ENCODE measurements at regions not wholly inside any gene's neighbourhood (a gene's known extent, or its start where the extent isn't known, plus 50 kb on each side); places are given as distances from the start of the nearest gene placed in this dataset.
"Not testable (repeated sequence)": the region's sequence is repeated elsewhere in the genome, so short reads cannot be mapped to it uniquely, and the experiment has no call there.

GRCh38 chr17:22044706-22045246 is 352.5 kb downstream of the KCNJ18 start:
- DNase-seq, result not testable (repeated sequence)

GRCh38 chr17:22047521-22047920 is 355.2 kb downstream of the KCNJ18 start:
- not testable (repeated sequence) for DNase-seq

- not testable (repeated sequence) for DNase-seq
Measured at GRCh38 chr17:22048226-22048625, 355.9 kb downstream of the KCNJ18 start.

GRCh38 chr17:22050766-22051165 is 358.4 kb downstream of the KCNJ18 start:
- DNase-seq, result not testable (repeated sequence)

GRCh38 chr17:22052715-22053114 is 360.4 kb downstream of the KCNJ18 start:
- not testable (repeated sequence) for DNase-seq

GRCh38 chr17:22056566-22056965 is 364.2 kb downstream of the KCNJ18 start:
- DNase-seq, result not testable (repeated sequence)

- not testable (repeated sequence) for DNase-seq
Measured at GRCh38 chr17:22075918-22076317, 383.6 kb downstream of the KCNJ18 start.

GRCh38 chr17:22088589-22088988 is 396.3 kb downstream of the KCNJ18 start:
- not testable (repeated sequence) for DNase-seq

- DNase-seq, result no peak
Measured at GRCh38 chr17:22090263-22090935, 398.1 kb downstream of the KCNJ18 start.

- not testable (repeated sequence) for DNase-seq
Measured at GRCh38 chr17:22091041-22091679, 398.8 kb downstream of the KCNJ18 start.

GRCh38 chr17:22091840-22092239 is 399.5 kb downstream of the KCNJ18 start:
- DNase-seq, result not testable (repeated sequence)

- DNase-seq, result not testable (repeated sequence)
Measured at GRCh38 chr17:22095414-22095813, 403.1 kb downstream of the KCNJ18 start.

- DNase-seq, result not testable (repeated sequence)
Measured at GRCh38 chr17:22099633-22100032, 407.3 kb downstream of the KCNJ18 start.

- no peak for DNase-seq
Measured at GRCh38 chr17:22102177-22102576, 409.9 kb downstream of the KCNJ18 start.

- DNase-seq, result not testable (repeated sequence)
Measured at GRCh38 chr17:22116720-22117119, 424.4 kb downstream of the KCNJ18 start.

GRCh38 chr17:22117401-22117800 is 425.1 kb downstream of the KCNJ18 start:
- not testable (repeated sequence) for DNase-seq

GRCh38 chr17:22119016-22119415 is 426.7 kb downstream of the KCNJ18 start:
- not testable (repeated sequence) for DNase-seq

- not testable (repeated sequence) for DNase-seq
Measured at GRCh38 chr17:22119751-22120150, 427.4 kb downstream of the KCNJ18 start.

- DNase-seq, result no peak
Measured at GRCh38 chr17:22123536-22124281, 431.4 kb downstream of the KCNJ18 start.

- no peak for DNase-seq
Measured at GRCh38 chr17:22128171-22128570, 435.8 kb downstream of the KCNJ18 start.

- no peak for DNase-seq
Measured at GRCh38 chr17:22128723-22129122, 436.4 kb downstream of the KCNJ18 start.

GRCh38 chr17:22129920-22130319 is 437.6 kb downstream of the KCNJ18 start:
- DNase-seq, result not testable (repeated sequence)

- no peak for DNase-seq
Measured at GRCh38 chr17:22131740-22132139, 439.4 kb downstream of the KCNJ18 start.

Measured in activated CD8-positive, alpha-beta memory T cell treated with anti-CD3 and anti-CD28 coated beads for 24 hours (primary cell).